NCI-H446 (cell line): ENCODE measurements at regions not wholly inside any gene's neighbourhood (a gene's known extent, or its start where the extent isn't known, plus 50 kb on each side); places are given as distances from the start of the nearest gene placed in this dataset.

Source experiments
- DNase-seq, 2 experiments: peaks; one replicate each; lab custom pipeline; 2025; lab: John Stamatoyannopoulos, UW

- no peak for DNase-seq
Measured at GRCh38 chr14:58947814-58948445, 240.5 kb upstream of the DAAM1 start.

GRCh38 chr14:58950555-58950954, 237.9 kb upstream of the DAAM1 start:
- DNase-seq: no peak

- no peak for DNase-seq
Measured at GRCh38 chr14:58951143-58951542, 237.3 kb upstream of the DAAM1 start.

DNA sequence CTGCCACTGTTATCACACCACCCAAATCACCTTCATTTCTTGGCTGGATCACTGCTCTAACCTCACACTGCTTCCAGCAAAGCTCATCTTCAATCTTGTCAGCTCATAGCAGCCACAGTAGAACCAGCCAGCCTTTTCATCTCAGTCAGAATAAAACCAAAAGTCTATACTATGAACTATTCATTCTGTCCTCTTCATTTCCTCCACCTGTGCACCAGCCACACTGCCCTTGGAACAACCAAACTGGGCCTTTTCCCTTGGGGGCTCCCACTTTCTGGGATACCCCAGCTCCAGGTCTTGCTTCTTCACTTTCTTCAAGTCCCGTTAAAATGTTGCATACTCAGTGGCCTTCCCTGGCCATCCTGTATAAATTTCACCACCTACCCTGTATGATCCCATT, 234.4 kb upstream of the DAAM1 start:
- no peak for DNase-seq

GRCh38 chr14:58954901-58955861, 233.3 kb upstream of the DAAM1 start:
- no peak for DNase-seq

DNA sequence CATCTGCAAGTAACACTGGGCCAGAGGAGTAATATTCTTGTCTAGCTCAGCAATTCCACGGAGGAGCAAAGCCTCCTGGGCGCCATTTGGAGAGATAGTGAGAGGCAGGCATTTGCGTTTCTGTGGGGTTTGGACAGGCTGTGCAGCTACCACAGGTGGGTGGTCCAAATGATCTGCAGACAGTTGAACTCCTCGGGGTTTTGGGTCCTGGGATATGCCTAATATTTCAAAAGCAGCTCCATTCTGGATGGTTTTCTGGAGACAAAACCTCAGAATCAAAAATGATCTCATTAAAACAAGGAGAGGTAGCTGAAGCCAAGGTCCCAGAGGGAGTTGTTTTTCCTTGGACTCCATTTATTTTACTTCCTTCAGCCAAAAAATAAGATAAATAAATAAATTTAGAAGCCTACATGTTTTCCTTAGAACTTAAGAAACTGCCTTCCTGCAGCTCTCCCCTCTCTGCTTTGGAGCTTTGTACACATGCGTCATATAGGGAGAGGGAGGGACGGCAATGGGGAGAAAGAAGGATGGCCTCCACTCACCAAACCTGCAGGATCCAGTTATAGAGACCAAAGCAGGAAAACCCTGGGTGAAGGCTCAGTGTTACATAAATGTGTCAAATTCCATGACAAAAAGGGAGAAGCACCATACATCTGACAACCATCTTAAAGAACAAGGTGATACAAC, 227.3 kb upstream of the DAAM1 start:
- DNase-seq: no peak

DNA sequence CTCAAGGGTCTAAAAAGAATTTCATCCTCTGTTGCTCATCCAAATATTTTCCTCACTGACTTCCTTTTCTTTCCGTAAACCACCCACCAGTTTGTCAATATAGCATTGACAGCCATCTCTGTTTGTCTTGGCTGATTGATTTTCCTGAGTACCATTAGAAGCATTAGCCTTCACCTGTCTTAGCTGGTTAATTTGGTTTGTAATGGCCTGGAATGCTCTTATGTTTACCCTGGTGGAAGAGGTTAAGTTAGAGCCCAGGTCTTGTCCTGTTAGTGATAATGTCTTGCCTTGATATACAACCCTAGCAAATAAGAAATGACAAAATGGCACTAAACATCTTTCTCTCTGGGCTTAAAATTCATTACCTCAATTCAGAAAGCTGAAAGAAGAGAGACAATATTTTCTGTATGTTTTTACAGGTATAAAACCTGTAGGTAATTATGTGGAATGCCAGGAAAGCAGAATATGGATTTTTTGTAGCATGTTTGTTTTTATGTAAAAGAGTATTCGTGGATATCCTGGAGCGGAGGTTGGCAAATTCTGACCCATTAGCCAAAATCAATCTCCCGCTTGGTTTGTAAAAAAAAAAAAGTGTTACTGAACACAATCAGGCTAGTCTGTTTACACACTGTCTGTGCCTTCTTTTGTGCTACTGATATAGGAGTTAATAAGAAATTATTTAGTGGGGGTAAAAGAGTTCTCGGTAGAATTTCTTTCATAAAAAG, 224.4 kb upstream of the DAAM1 start:
- no peak for DNase-seq

DNA sequence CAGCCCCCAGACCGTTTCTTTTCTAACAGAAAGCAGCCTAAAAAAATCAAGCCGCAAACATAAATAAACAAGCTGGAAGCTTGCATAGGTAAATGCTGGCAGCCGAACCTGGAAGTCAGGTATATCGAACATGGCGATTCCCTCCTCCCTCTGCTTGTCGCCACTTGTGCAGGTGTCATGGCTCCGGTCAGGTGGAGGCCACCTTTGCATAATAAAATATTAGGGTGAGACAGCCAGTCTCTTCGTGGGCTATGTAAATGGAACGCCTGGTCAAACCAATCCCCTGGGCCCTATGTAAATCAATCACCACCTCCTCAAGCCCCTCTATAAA, 223.9 kb upstream of the DAAM1 start:
- no peak for DNase-seq

- DNase-seq: no peak
Measured at GRCh38 chr14:58965601-58966000, 222.9 kb upstream of the DAAM1 start.

DNA sequence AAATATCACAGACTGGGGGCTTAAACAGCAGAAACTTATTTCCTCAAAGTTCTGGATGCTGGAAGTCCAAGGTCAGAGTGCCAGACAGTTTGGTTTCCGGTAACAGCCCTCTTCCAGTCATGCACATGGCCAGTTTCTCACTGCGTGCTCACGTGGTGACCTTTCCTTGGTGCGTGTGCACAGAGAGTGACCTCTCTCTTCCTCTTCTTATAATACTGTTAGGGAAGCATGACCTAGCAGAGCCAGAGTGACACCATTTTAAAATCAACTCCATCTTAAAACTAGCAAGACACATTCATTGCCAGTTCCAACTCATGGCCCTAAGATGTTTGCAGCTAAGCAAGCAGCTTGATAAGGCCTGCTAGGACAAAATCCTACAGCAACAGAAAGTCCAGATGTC, 221.5 kb upstream of the DAAM1 start:
- no peak for DNase-seq

GRCh38 chr14:58969951-58970751, 218.3 kb upstream of the DAAM1 start:
- DNase-seq: no peak

- DNase-seq: no peak
Measured at GRCh38 chr14:58972233-58973017, 216.0 kb upstream of the DAAM1 start.

DNA sequence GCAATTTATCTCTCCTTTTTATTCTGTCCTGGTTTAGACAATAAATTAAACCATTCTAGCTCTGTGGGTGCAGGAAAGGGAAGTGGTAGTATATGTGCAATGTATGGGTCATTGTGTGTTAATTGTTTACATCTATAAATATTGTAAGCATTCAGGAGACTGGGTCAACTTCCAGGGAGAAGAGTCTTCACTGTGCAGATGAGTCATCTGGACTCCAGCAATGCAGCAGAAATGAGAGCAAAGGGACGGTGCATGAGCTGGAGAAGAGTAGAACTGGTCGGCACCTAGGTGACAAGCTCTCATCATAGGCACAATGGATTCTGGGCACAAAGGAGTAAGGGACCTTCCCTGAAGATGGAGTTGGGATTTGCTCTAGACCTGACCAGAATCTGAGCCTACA, 211.1 kb upstream of the DAAM1 start:
- no peak for DNase-seq

GRCh38 chr14:58978343-58978742, 210.1 kb upstream of the DAAM1 start:
- no peak for DNase-seq

DNA sequence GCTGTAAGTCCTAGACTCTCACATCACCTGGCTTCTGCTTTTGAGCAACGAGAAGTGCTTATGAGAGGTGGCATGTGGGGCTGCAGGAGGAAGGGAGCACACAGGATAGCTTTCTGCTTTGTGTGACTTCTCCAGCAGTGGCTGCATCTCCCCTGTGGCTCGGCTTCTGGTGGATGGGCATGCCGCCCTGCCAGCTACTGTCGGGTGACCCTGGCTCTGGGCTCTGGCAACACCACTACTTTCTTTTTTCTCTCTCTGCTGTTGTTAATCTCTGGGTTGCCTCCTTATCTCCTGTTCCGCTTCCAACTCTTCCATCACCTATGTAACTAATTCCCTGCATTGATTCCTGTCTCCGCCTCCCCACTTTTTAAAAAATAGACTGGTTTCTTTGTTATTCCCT, 209.1 kb upstream of the DAAM1 start:
- DNase-seq: no peak

DNA sequence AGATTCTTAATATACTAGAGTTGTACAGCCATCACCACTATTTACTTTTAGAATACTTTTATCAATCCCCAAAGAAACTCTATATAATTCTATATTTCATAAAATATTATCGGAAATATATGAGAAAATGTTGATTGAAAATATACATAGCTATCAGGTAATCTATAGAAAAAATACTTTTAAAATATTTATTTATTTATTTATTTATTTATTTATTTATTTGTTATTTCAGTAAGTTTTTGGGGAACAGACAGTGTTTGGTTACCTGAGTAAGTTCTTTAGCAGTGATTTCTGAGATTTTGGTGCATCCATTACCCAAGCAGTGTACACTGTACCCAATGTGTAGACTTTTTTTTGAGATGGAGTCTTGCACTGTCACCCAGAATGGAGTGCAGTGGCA, 206.6 kb upstream of the DAAM1 start:
- no peak for DNase-seq

GRCh38 chr14:58985786-58986185, 202.7 kb upstream of the DAAM1 start:
- no peak for DNase-seq

DNA sequence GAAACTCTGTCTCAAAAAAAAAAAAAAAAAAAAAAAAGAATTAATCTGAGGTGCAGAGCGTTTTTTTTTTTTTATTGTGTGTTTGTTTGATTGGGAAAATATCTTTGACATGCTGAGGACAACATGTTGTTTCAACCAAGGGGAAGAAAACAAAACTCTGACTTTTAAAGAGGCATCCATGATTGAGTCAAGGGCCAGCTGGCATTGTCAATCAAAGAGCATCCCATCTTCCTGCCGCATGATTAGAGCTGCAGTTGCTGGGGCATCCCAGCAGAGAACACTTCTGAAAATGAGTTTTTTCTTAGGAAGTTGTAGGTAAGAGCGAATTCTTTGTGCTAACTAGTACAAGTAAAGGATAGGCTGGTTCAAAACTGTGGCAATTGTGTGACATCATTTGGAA, 200.9 kb upstream of the DAAM1 start:
- DNase-seq: no peak

- DNase-seq: no peak
Measured at GRCh38 chr14:58992935-58993334, 195.5 kb upstream of the DAAM1 start.

GRCh38 chr14:58994130-58994529, 194.3 kb upstream of the DAAM1 start:
- DNase-seq: no peak

DNA sequence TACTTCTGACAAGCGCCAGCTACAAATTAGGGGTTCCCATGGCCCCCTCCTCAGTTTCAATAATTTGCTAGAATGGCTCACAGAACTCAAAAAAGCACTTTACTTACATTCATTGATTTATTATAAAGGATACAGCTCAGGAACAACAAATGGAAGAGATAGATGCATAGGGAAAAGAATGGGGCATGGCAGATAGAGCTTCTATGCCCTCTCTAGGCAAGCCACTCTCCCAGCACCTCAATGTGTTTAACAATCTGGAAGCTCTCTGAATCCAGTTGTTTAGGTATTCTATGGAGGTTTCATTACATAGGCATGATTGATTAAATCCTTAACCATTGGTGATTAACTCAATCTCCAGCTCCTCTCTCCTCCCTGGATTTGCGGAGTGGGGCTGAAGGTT, 184.5 kb upstream of the DAAM1 start:
- peak in 1 of 2 experiments; percentile 11 for DNase-seq
